ENCODE measurements at regions not wholly inside any gene's neighbourhood (a gene's known extent, or its start where the extent isn't known, plus 50 kb on each side); places are given as distances from the start of the nearest gene placed in this dataset.
"Not testable (repeated sequence)": the region's sequence is repeated elsewhere in the genome, so short reads cannot be mapped to it uniquely, and the experiment has no call there.

- H3K27ac Mint-ChIP-seq (ENCODE audit: unreplicated experiment): no peak overlapping the region
- TF ChIP-seq, protein P1, sequence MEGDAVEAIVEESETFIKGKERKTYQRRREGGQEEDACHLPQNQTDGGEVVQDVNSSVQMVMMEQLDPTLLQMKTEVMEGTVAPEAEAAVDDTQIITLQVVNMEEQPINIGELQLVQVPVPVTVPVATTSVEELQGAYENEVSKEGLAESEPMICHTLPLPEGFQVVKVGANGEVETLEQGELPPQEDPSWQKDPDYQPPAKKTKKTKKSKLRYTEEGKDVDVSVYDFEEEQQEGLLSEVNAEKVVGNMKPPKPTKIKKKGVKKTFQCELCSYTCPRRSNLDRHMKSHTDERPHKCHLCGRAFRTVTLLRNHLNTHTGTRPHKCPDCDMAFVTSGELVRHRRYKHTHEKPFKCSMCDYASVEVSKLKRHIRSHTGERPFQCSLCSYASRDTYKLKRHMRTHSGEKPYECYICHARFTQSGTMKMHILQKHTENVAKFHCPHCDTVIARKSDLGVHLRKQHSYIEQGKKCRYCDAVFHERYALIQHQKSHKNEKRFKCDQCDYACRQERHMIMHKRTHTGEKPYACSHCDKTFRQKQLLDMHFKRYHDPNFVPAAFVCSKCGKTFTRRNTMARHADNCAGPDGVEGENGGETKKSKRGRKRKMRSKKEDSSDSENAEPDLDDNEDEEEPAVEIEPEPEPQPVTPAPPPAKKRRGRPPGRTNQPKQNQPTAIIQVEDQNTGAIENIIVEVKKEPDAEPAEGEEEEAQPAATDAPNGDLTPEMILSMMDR (IDR thresholded peaks at IDR 0.05): no peak
- peaks cover 2% of the 10 kb centered on the region for H3K27me3 Mint-ChIP-seq (ENCODE audit: unreplicated experiment)
- H3K9me3 Mint-ChIP-seq (ENCODE audit: unreplicated experiment): peaks cover 6% of the 10 kb centered on the region
- H3K36me3 Mint-ChIP-seq (ENCODE audit: unreplicated experiment): no peaks in the 10 kb centered on the region
- no peak overlapping the region for H3K4me3 Mint-ChIP-seq (ENCODE audit: unreplicated experiment)
- no peak for DNase-seq (ENCODE audit: extremely low spot score, unreplicated experiment)
- peaks cover 10% of the 10 kb centered on the region for H3K4me1 Mint-ChIP-seq (ENCODE audit: unreplicated experiment)
Observed at GRCh38 chr6:74044417-74045096, 348.6 kb downstream of the CD109 start.

GRCh38 chr6:74041420-74041819, 345.4 kb downstream of the CD109 start:
- Mint-ChIP-seq H3K36me3 (ENCODE audit: unreplicated experiment) (no peaks in the 10 kb centered on the region), H3K4me1 (ENCODE audit: unreplicated experiment) (peaks cover 10% of the 10 kb centered on the region), H3K9me3 (ENCODE audit: unreplicated experiment) (peaks cover 17% of the 10 kb centered on the region), H3K27me3 (ENCODE audit: unreplicated experiment) (peaks cover 8% of the 10 kb centered on the region), H3K27ac (ENCODE audit: unreplicated experiment) (no peak overlapping the region), H3K4me3 (ENCODE audit: unreplicated experiment) (no peak overlapping the region)
- DNase-seq (ENCODE audit: extremely low spot score, unreplicated experiment): no peak
- TF ChIP-seq, protein P1 (IDR thresholded peaks at IDR 0.05): no peak

GRCh38 chr6:74018825-74019224, 322.8 kb downstream of the CD109 start:
- no peaks in the 10 kb centered on the region for H3K4me1 Mint-ChIP-seq (ENCODE audit: unreplicated experiment)
- peaks cover 16% of the 10 kb centered on the region for H3K9me3 Mint-ChIP-seq (ENCODE audit: unreplicated experiment)
- H3K4me3 Mint-ChIP-seq (ENCODE audit: unreplicated experiment): no peak overlapping the region
- TF ChIP-seq, protein P1 (IDR thresholded peaks at IDR 0.05): no peak
- DNase-seq (ENCODE audit: extremely low spot score, unreplicated experiment): no peak
- H3K27me3 Mint-ChIP-seq (ENCODE audit: unreplicated experiment): peaks cover 24% of the 10 kb centered on the region
- no peak overlapping the region for H3K27ac Mint-ChIP-seq (ENCODE audit: unreplicated experiment)
- H3K36me3 Mint-ChIP-seq (ENCODE audit: unreplicated experiment): no peaks in the 10 kb centered on the region

DNA sequence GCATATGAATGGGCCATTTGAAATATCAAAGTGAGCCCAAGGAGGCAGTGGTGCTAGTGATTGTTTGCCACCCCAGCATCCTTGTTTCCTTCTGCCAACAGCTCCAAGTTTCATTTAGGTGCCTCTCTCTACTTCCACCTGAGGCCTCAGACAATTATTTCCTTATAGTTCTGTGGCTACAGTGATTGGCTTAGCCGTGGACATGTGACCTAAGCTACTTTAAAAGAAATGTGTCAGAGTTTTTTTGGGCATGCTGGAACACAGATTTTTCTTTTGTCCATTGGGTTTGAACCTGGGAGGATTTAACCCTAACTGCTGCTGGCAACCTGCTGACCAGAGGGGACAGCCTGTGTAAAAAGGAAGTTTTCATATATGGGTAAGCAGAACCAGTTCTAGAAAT, 319.4 kb downstream of the CD109 start:
- Mint-ChIP-seq H3K36me3 (ENCODE audit: unreplicated experiment) (no peaks in the 10 kb centered on the region), H3K4me1 (ENCODE audit: unreplicated experiment) (no peaks in the 10 kb centered on the region), H3K9me3 (ENCODE audit: unreplicated experiment) (peaks cover 17% of the 10 kb centered on the region), H3K4me3 (ENCODE audit: unreplicated experiment) (no peak overlapping the region), H3K27me3 (ENCODE audit: unreplicated experiment) (peaks cover 9% of the 10 kb centered on the region), H3K27ac (ENCODE audit: unreplicated experiment) (no peak overlapping the region)
- DNase-seq (ENCODE audit: extremely low spot score, unreplicated experiment): no peak
- TF ChIP-seq, protein P1 (IDR thresholded peaks at IDR 0.05): no peak

DNA sequence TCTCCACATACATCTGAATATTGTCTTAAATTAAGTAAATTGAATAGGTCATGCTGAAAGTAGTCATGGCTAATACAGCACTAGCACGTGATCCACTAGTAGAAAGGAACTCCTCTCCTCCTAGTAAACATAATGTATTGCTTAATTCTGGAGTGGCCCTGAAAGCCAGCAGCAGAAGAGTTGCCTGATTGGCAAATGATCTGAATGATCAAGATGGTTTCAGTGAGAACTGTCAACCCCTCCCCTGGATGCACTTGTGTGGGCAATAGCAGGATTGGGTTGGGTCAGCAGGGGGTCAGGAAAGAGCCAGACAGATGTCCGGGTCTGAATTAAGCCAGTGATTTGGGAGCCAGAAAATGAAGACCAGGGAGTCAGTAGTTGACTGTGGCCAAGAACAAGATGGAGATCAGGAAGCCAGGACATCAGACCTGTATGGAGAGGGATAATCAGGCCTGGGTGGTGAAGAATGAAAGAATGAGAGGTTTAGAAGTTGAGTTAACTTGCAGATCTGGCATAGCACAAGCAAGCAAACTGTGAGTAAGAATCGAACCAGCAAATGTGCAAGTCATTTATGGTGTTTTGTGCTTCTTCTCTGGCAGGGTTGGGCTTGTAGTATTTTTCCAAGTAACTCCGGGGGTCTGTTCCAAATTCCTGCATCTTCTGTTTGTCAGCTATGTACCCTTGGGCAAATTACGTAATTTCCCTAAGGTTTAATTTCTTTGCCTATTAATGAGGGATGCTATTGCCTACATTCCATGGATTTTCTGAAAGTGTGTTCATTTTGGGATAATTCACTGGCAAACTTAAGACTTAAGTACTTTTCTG, 304.9 kb downstream of the CD109 start:
- Mint-ChIP-seq H3K4me3 (ENCODE audit: unreplicated experiment) (no peak overlapping the region), H3K36me3 (ENCODE audit: unreplicated experiment) (no peaks in the 10 kb centered on the region), H3K9me3 (ENCODE audit: unreplicated experiment) (no peaks in the 10 kb centered on the region), H3K27me3 (ENCODE audit: unreplicated experiment) (peaks cover 5% of the 10 kb centered on the region), H3K27ac (ENCODE audit: unreplicated experiment) (no peak overlapping the region), H3K4me1 (ENCODE audit: unreplicated experiment) (no peaks in the 10 kb centered on the region)
- no peak for DNase-seq (ENCODE audit: extremely low spot score, unreplicated experiment)
- TF ChIP-seq, protein P1 (IDR thresholded peaks at IDR 0.05): no peak

- H3K27me3 Mint-ChIP-seq (ENCODE audit: unreplicated experiment): peaks cover 19% of the 10 kb centered on the region
- not testable (repeated sequence) for H3K36me3 Mint-ChIP-seq (ENCODE audit: unreplicated experiment); H3K9me3 Mint-ChIP-seq (ENCODE audit: unreplicated experiment); H3K4me3 Mint-ChIP-seq (ENCODE audit: unreplicated experiment); H3K27ac Mint-ChIP-seq (ENCODE audit: unreplicated experiment); H3K4me1 Mint-ChIP-seq (ENCODE audit: unreplicated experiment); DNase-seq (ENCODE audit: extremely low spot score, unreplicated experiment)
Observed at GRCh38 chr6:73990609-73991238, 294.7 kb downstream of the CD109 start.
